IMR-90 (cell line): ENCODE measurements at regions not wholly inside any gene's neighbourhood (a gene's known extent, or its start where the extent isn't known, plus 50 kb on each side); places are given as distances from the start of the nearest gene placed in this dataset.

Source experiments
- ATAC-seq: fragments of 200-7000 bp; cut with Tn5 transposase; 2 replicates; pipeline ENCODE4 v1.9.1; 2020; ENCODE audit warnings: low read depth, mild to moderate bottlenecking, moderate library complexity
- BruUV-seq: library from RNA; stranded (reverse); fragments of 400-500 nt; replicated peaks from 2 replicates; lab custom pipeline; 2021; lab: Mats Ljungman, UMichigan
- CTCF ChIA-PET: fragments of 300-600 bp; formaldehyde crosslinking; extraction: SDS; loops from one replicate; lab custom pipeline; 2021; ENCODE audit warnings: antibody characterized with exemption; lab: Yijun Ruan, JAX
- POLR2A ChIA-PET: fragments of 300-600 bp; sonication (Branson Sonifier 250); formaldehyde crosslinking; loops from one replicate; lab custom pipeline; 2022; ENCODE audit warnings: antibody characterized with exemption; ENCODE audit not compliant: unreplicated experiment; lab: Charles Lee
- DNase-seq: peaks from one replicate; pipeline ENCODE4 v3.0.0; 2013
- H2AFZ ChIP-seq: replicated peaks from 2 replicates; pipeline ENCODE3; 2013; ENCODE audit warnings: low read length, mild to moderate bottlenecking; ENCODE audit not compliant: poor library complexity
- H2AK5ac ChIP-seq: 2 replicates; pipeline ENCODE4 v1.6.1; 2013; ENCODE audit warnings: low read depth, low read length, inconsistent platforms
- H2AK9ac ChIP-seq: replicated peaks from 2 replicates; pipeline ENCODE3; 2013; ENCODE audit warnings: mild to moderate bottlenecking, low read depth, low read length, moderate library complexity; ENCODE audit not compliant: poor library complexity
- H2BK120ac ChIP-seq: 2 replicates; pipeline ENCODE4 v1.6.1; 2013; ENCODE audit warnings: low read depth, low read length, inconsistent platforms
- H2BK15ac ChIP-seq: 3 replicates; pipeline ENCODE4 v1.6.1; 2013; ENCODE audit warnings: low read depth, low read length, inconsistent platforms
- H2BK20ac ChIP-seq: 2 replicates; pipeline ENCODE4 v1.6.1; 2013; ENCODE audit warnings: low read depth, mild to moderate bottlenecking, inconsistent platforms, low read length, moderate library complexity
- H2BK5ac ChIP-seq: 2 replicates; pipeline ENCODE4 v1.6.1; 2013; ENCODE audit warnings: mild to moderate bottlenecking, low read depth, low read length, inconsistent platforms; ENCODE audit not compliant: poor library complexity, severe bottlenecking
- H3K14ac ChIP-seq: replicated peaks from 2 replicates; pipeline ENCODE4 v1.6.1; 2013; ENCODE audit warnings: low read depth, low read length, inconsistent platforms
- H3K18ac ChIP-seq: 2 replicates; pipeline ENCODE4 v1.6.1; 2013; ENCODE audit warnings: low read depth, low read length, control low read depth
- H3K23ac ChIP-seq: 2 replicates; pipeline ENCODE4 v1.6.1; 2013; ENCODE audit warnings: low read depth, low read length, inconsistent platforms
- H3K27ac ChIP-seq: 2 replicates; pipeline ENCODE4 v1.5.1; 2013; ENCODE audit warnings: mild to moderate bottlenecking, control low read depth, low read length; ENCODE audit not compliant: insufficient read depth
- H3K27me3 ChIP-seq: 2 replicates; pipeline ENCODE4 v1.6.1; 2013; ENCODE audit warnings: low read length; ENCODE audit not compliant: control insufficient read depth, insufficient read depth
- H3K36me3 ChIP-seq: 2 replicates; pipeline ENCODE4 v1.6.1; 2013; ENCODE audit warnings: low read length, mixed read lengths; ENCODE audit not compliant: control insufficient read depth, insufficient read depth
- H3K4ac ChIP-seq: 2 replicates; pipeline ENCODE4 v1.6.1; 2013; ENCODE audit warnings: low read depth, low read length, inconsistent platforms
- H3K4me1 ChIP-seq: 2 replicates; pipeline ENCODE4 v1.6.1; 2013; ENCODE audit warnings: low read length, mixed read lengths; ENCODE audit not compliant: control insufficient read depth, insufficient read depth
- H3K4me2 ChIP-seq: 2 replicates; pipeline ENCODE4 v1.6.1; 2013; ENCODE audit warnings: low read depth, mild to moderate bottlenecking, control low read depth, low read length, moderate library complexity
- H3K4me3 ChIP-seq: 2 replicates; pipeline ENCODE4 v1.5.1; 2013; ENCODE audit warnings: low read depth, mild to moderate bottlenecking, control low read depth, low read length, moderate library complexity; ENCODE audit not compliant: insufficient read depth
- H3K56ac ChIP-seq: 2 replicates; pipeline ENCODE4 v1.6.1; 2013; ENCODE audit warnings: low read length, inconsistent platforms; ENCODE audit not compliant: insufficient read depth; ENCODE audit errors: extremely low read depth
- H3K79me1 ChIP-seq, 2 experiments: 2 replicates each; pipeline ENCODE4 v1.6.1; 2013; ENCODE audit warnings: low read length in 2 of 2, inconsistent platforms in 1 of 2, low read depth in 1 of 2
- H3K9ac ChIP-seq: 2 replicates; pipeline ENCODE4 v1.6.1; 2013; ENCODE audit warnings: low read depth, low read length, control low read depth
- H3K9me1 ChIP-seq: 2 replicates; pipeline ENCODE4 v1.6.1; 2013; ENCODE audit warnings: low read length, inconsistent platforms; ENCODE audit not compliant: insufficient read depth
- H3K9me3 ChIP-seq: 2 replicates; pipeline ENCODE4 v1.6.1; 2013; ENCODE audit warnings: low read length; ENCODE audit not compliant: control insufficient read depth, insufficient read depth
- H4K20me1 ChIP-seq: 2 replicates; pipeline ENCODE4 v1.6.1; 2013; ENCODE audit warnings: low read length, inconsistent platforms; ENCODE audit not compliant: insufficient read depth
- H4K5ac ChIP-seq: 2 replicates; pipeline ENCODE4 v1.6.1; 2013; ENCODE audit warnings: mild to moderate bottlenecking, low read depth, low read length, control low read depth
- H4K8ac ChIP-seq, 2 experiments: 2 replicates each; pipeline ENCODE4 v1.6.1; 2013; ENCODE audit warnings: low read depth in 2 of 2, low read length in 2 of 2, control low read depth in 1 of 2, inconsistent platforms in 1 of 2
- H4K91ac ChIP-seq: 2 replicates; pipeline ENCODE4 v1.6.1; 2013; ENCODE audit warnings: low read depth, low read length, inconsistent platforms; ENCODE audit not compliant: insufficient read depth
- BHLHE40 ChIP-seq: fragments of 150-350 bp; IDR thresholded peaks from 2 replicates; pipeline ENCODE4 v1.6.1; 2016; ENCODE audit warnings: mild to moderate bottlenecking, low read depth, low read length
- CEBPB ChIP-seq: IDR thresholded peaks from 2 replicates; pipeline ENCODE4 v1.6.1; 2012; ENCODE audit warnings: low read depth, low read length, improper control_type of control experiment
- CHD1 ChIP-seq: IDR thresholded peaks from 2 replicates; pipeline ENCODE4 v1.6.1; 2012; ENCODE audit warnings: low read depth, low read length, improper control_type of control experiment
- CTCF ChIP-seq: conservative IDR thresholded peaks from 2 replicates; pipeline ENCODE4 v1.5.1; 2012; ENCODE audit warnings: mild to moderate bottlenecking, low read depth, low read length, improper control_type of control experiment
- ELK1 ChIP-seq: fragments of 150-350 bp; IDR thresholded peaks from 2 replicates; pipeline ENCODE4 v1.6.1; 2016; ENCODE audit warnings: low read depth, mild to moderate bottlenecking, low read length, moderate library complexity, borderline replicate concordance
- FOS ChIP-seq: fragments of 150-350 bp; IDR thresholded peaks from 2 replicates; pipeline ENCODE4 v1.6.1; 2016; ENCODE audit warnings: low read depth, low read length
- MAFK ChIP-seq: IDR thresholded peaks from 2 replicates; pipeline ENCODE4 v1.6.1; 2012; ENCODE audit warnings: low read depth, low read length, improper control_type of control experiment
- MAZ ChIP-seq: IDR thresholded peaks from 2 replicates; pipeline ENCODE4 v1.6.1; 2012; ENCODE audit warnings: low read depth, mild to moderate bottlenecking, low read length, improper control_type of control experiment, moderate library complexity, borderline replicate concordance
- MXI1 ChIP-seq: IDR thresholded peaks from 2 replicates; pipeline ENCODE4 v1.6.1; 2012; ENCODE audit warnings: low read depth, mild to moderate bottlenecking, low read length, moderate library complexity, borderline replicate concordance
- NFE2L2 ChIP-seq: fragments of 150-350 bp; IDR thresholded peaks from 2 replicates; pipeline ENCODE4 v1.6.1; 2016; ENCODE audit warnings: low read depth, mild to moderate bottlenecking, low read length
- POLR2A ChIP-seq: IDR thresholded peaks from 2 replicates; pipeline ENCODE4 v1.6.1; 2012; ENCODE audit warnings: mild to moderate bottlenecking, low read depth, low read length
- RAD21 ChIP-seq: IDR thresholded peaks from 2 replicates; pipeline ENCODE4 v1.6.1; 2012; ENCODE audit warnings: low read length, improper control_type of control experiment
- RCOR1 ChIP-seq: IDR thresholded peaks from 2 replicates; pipeline ENCODE4 v1.6.1; 2012; ENCODE audit warnings: mild to moderate bottlenecking, low read length, improper control_type of control experiment; ENCODE audit not compliant: insufficient replicate concordance
- RFX5 ChIP-seq: IDR thresholded peaks from 2 replicates; pipeline ENCODE4 v1.8.0; 2012; ENCODE audit warnings: low read depth, mild to moderate bottlenecking, low read length, moderate library complexity
- SMC3 ChIP-seq: fragments of 150-350 bp; IDR thresholded peaks from 2 replicates; pipeline ENCODE4 v1.6.1; 2016; ENCODE audit warnings: low read depth, mild to moderate bottlenecking, antibody characterized with exemption, low read length, moderate library complexity
- USF2 ChIP-seq: fragments of 150-350 bp; IDR thresholded peaks from 2 replicates; pipeline ENCODE4 v1.6.1; 2017; ENCODE audit warnings: mild to moderate bottlenecking, antibody characterized with exemption, low read length, low read depth
- WGBS, 2 experiments: methylation state at CpG; one replicate each; pipeline versions ENCODE4 v1.1.5 to v1.1.7; 2013; ENCODE audit warnings: missing lambda C conversion rate in 2 of 2; ENCODE audit not compliant: insufficient read length in 1 of 2; ENCODE audit errors: extremely low coverage in 2 of 2; 5-methylcytosine and 5-hydroxymethylcytosine counted together
- dilution Hi-C: fragments of 300-500 bp; cut with HindIII; formaldehyde crosslinking; loops from one replicate; pipeline ENCODE4 v1.14.3; 2018; ENCODE audit warnings: low sequenced_read_pairs; ENCODE audit not compliant: unreplicated experiment
- in situ Hi-C: fragments of 300-500 bp; cut with MboI; formaldehyde crosslinking; loops from 3 replicates; pipeline ENCODE4 v1.14.3; 2019; ENCODE audit warnings: low sequenced_read_pairs, inconsistent platforms, mixed read lengths
- intact Hi-C: fragments of 100-400 bp; cut with micrococcal nuclease; formaldehyde crosslinking; loops from 2 replicates; pipeline ENCODE4 v1.10.0; 2022

- in situ Hi-C loops (no loop called here), intact Hi-C loops (no loop called here), dilution Hi-C loops (no loop called here)
- Histone ChIP-seq H3K27ac (no peak overlapping the region), H3K56ac (no peak overlapping the region), H3K23ac (no peak overlapping the region), H2BK15ac (no peak overlapping the region), H2AK9ac (no peak overlapping the region), H2BK120ac (no peak overlapping the region), H4K8ac (no peak overlapping the region), H3K36me3 (no peaks in the 10 kb centered on the region), H3K4ac (no peak overlapping the region), H3K9ac (no peak overlapping the region), H3K4me2 (no peak overlapping the region), H2AK5ac (no peak overlapping the region), H4K91ac (no peak overlapping the region), H3K18ac (no peak overlapping the region), H4K20me1 (no peaks in the 10 kb centered on the region), H2BK5ac (no peak overlapping the region), H3K4me3 (no peak overlapping the region), H3K9me3 (no peaks in the 10 kb centered on the region), H3K27me3 (no peaks in the 10 kb centered on the region), H3K9me1 (no peaks in the 10 kb centered on the region), H2BK20ac (no peak overlapping the region), H3K79me1 (no peaks in the 10 kb centered on the region), H4K5ac (no peak overlapping the region), H3K14ac (no peak overlapping the region), H3K4me1 (no peaks in the 10 kb centered on the region), H2AFZ (no peak overlapping the region)
- DNase-seq: no peak
- ATAC-seq: no peak
- POLR2A ChIA-PET: no interaction called here
- CTCF ChIA-PET: no interaction called here
- TF ChIP-seq CTCF: no peak
- TF ChIP-seq USF2: no peak
- TF ChIP-seq CEBPB: no peak
- TF ChIP-seq SMC3: no peak
- TF ChIP-seq NFE2L2: no peak
- no peak for TF ChIP-seq FOS
- TF ChIP-seq BHLHE40: no peak
- TF ChIP-seq RCOR1: no peak
- TF ChIP-seq CHD1: no peak
- no peak for TF ChIP-seq POLR2A
- TF ChIP-seq RAD21: no peak
- TF ChIP-seq MXI1: no peak
- no peak for TF ChIP-seq RFX5
- TF ChIP-seq MAZ: no peak
- no peak for TF ChIP-seq ELK1
- TF ChIP-seq MAFK: no peak
- 98% methylated on average over 6 of the region's 11 CpGs; no CpG with 5 or more reads in 1 of the 2 experiments for WGBS, 2 experiments
- BruUV-seq: no TSS peak
Observed at GRCh38 chr1:79822053-79822452, 815.5 kb upstream of the ADGRL4 start.
